Liver (tissue), 8 donors: ENCODE measurements at regions not wholly inside any gene's neighbourhood (a gene's known extent, or its start where the extent isn't known, plus 50 kb on each side); places are given as distances from the start of the nearest gene placed in this dataset.

Source experiments
- DNase-seq: peaks from one replicate; pipeline ENCODE4 v3.0.0-alpha.2; 2017; ENCODE audit warnings: low spot score
- H3K27ac ChIP-seq, 2 donors: one replicate each; pipeline ENCODE4 v1.7.0; 2013; ENCODE audit warnings: inconsistent platforms in 2 of 2, low read length in 2 of 2, control low read depth in 1 of 2, low read depth in 1 of 2, mild to moderate bottlenecking in 1 of 2
- H3K27me3 ChIP-seq, 4 donors: one replicate each; pipeline versions ENCODE4 v1.6.1 to v1.7.0; 2013; ENCODE audit warnings: low read length in 3 of 4, inconsistent platforms in 1 of 4, mild to moderate bottlenecking in 1 of 4, moderate library complexity in 1 of 4; ENCODE audit not compliant: control insufficient read depth in 4 of 4, insufficient read depth in 4 of 4
- H3K36me3 ChIP-seq, 4 donors: one replicate each; pipeline versions ENCODE4 v1.6.1 to v1.7.0; 2013; ENCODE audit warnings: low read length in 3 of 4, mild to moderate bottlenecking in 3 of 4, low read depth in 1 of 4, moderate library complexity in 1 of 4; ENCODE audit not compliant: control insufficient read depth in 4 of 4, insufficient read depth in 3 of 4
- H3K4me1 ChIP-seq, 4 donors: one replicate each; pipeline versions ENCODE4 v1.6.1 to v1.7.0; 2013; ENCODE audit warnings: low read length in 3 of 4, mild to moderate bottlenecking in 3 of 4, moderate library complexity in 1 of 4; ENCODE audit not compliant: control insufficient read depth in 4 of 4, insufficient read depth in 4 of 4
- H3K4me3 ChIP-seq, 3 donors: one replicate each; pipeline versions ENCODE4 v1.6.1 to v1.7.0; 2013; ENCODE audit warnings: low read length in 3 of 3, control low read depth in 1 of 3, low read depth in 1 of 3, mild to moderate bottlenecking in 1 of 3
- H3K9ac ChIP-seq, 2 donors: one replicate each; pipeline ENCODE4 v1.7.0; 2013; ENCODE audit warnings: low read length in 2 of 2, mild to moderate bottlenecking in 2 of 2, moderate library complexity in 2 of 2, control low read depth in 1 of 2, low read depth in 1 of 2
- H3K9me3 ChIP-seq, 4 donors: one replicate each; pipeline versions ENCODE4 v1.6.1 to v1.7.0; 2013; ENCODE audit warnings: low read length in 3 of 4; ENCODE audit not compliant: control insufficient read depth in 4 of 4
- EGR1 ChIP-seq, 2 donors: IDR thresholded peaks; 2 replicates each; pipeline ENCODE4 v1.6.1; 2016 to 2018; ENCODE audit warnings: antibody characterized with exemption in 2 of 2, low read depth in 2 of 2
- FOXA2 ChIP-seq: IDR thresholded peaks from 2 replicates; pipeline ENCODE4 v1.6.1; 2016; ENCODE audit warnings: antibody characterized with exemption
- GABPA ChIP-seq, 2 donors: IDR thresholded peaks in 1 of 2; conservative IDR thresholded peaks in 1 of 2; 2 replicates each; pipeline ENCODE4 v1.6.1; 2016; ENCODE audit warnings: antibody characterized with exemption in 2 of 2, mild to moderate bottlenecking in 1 of 2, moderate library complexity in 1 of 2
- HNF4A ChIP-seq, 2 donors: conservative IDR thresholded peaks; 2 replicates each; pipeline ENCODE4 v1.6.1; 2016; ENCODE audit warnings: antibody characterized with exemption in 2 of 2, mild to moderate bottlenecking in 2 of 2
- HNF4G ChIP-seq: IDR thresholded peaks from 2 replicates; pipeline ENCODE4 v1.6.1; 2016; ENCODE audit warnings: antibody characterized with exemption
- JUND ChIP-seq, 2 donors: IDR thresholded peaks; 2 replicates each; pipeline ENCODE4 v1.6.1; 2016; ENCODE audit warnings: antibody characterized with exemption in 2 of 2
- NR2F2 ChIP-seq: IDR thresholded peaks from 2 replicates; pipeline ENCODE4 v1.6.1; 2016; ENCODE audit warnings: antibody characterized with exemption
- RAD21 ChIP-seq, 2 donors: IDR thresholded peaks; 2 replicates each; pipeline ENCODE4 v1.6.1; 2016; ENCODE audit warnings: antibody characterized with exemption in 2 of 2, mild to moderate bottlenecking in 2 of 2
- RXRA ChIP-seq, 2 donors: IDR thresholded peaks; 2 replicates each; pipeline ENCODE4 v1.6.1; 2017 to 2018; ENCODE audit warnings: antibody characterized with exemption in 2 of 2, mild to moderate bottlenecking in 1 of 2
- SP1 ChIP-seq: IDR thresholded peaks from 2 replicates; pipeline ENCODE4 v1.6.1; 2018; ENCODE audit warnings: antibody characterized with exemption, mild to moderate bottlenecking
- TAF1 ChIP-seq: conservative IDR thresholded peaks from 2 replicates; pipeline ENCODE4 v1.6.1; 2016; ENCODE audit warnings: antibody characterized with exemption, mild to moderate bottlenecking
- YY1 ChIP-seq: IDR thresholded peaks from 2 replicates; pipeline ENCODE4 v1.6.1; 2016; ENCODE audit warnings: antibody characterized with exemption, mild to moderate bottlenecking
- WGBS: extraction: QIAGEN DNeasy Blood & Tissue Kit; methylation state at CpG from one replicate; pipeline ENCODE4 v1.1.7; 2013; 5-methylcytosine and 5-hydroxymethylcytosine counted together
- TF ChIP-seq, protein P1 (sequence below): IDR thresholded peaks from 2 replicates; pipeline ENCODE4 v1.6.1; 2016; ENCODE audit warnings: antibody characterized with exemption
- TF ChIP-seq, protein P2 (sequence below): IDR thresholded peaks from 2 replicates; pipeline ENCODE4 v1.6.1; 2016; ENCODE audit warnings: antibody characterized with exemption
- TF ChIP-seq, protein P3 (sequence below): fragments of 150-350 bp; IDR thresholded peaks from 2 replicates; pipeline ENCODE4 v1.5.1; 2017; ENCODE audit warnings: improper control_type of control experiment, low read depth, low read length; ENCODE audit not compliant: missing input control
- TF ChIP-seq, protein P4 (sequence below): IDR thresholded peaks from 2 replicates; pipeline ENCODE4 v1.6.1; 2016; ENCODE audit warnings: antibody characterized with exemption, mild to moderate bottlenecking
- donor health status: healthy.
- donor health status: healthy.
- donor health status: healthy.
- donor health status: healthy.
- donor health status: healthy.

DNA sequence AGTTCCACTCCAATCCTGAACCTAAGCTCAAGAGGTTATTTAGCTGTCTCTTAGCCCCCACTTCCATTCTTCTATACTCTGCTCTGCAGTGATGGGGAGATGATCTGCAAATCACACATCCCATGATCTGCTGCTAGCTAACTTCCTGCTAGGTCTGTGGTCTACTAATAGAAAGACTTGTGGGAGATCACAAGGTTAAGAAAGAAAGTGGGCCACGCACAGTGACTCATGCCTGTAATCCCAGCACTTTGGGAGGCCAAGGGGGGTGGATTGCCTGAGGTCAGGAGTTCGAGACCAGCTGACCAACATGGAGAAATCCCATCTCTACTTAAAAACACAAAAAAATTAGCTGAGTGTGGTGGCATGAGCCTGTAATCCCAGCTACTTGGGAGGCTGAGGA, 471.1 kb upstream of the NWD2 start (continued):
- TF ChIP-seq, protein P1, sequence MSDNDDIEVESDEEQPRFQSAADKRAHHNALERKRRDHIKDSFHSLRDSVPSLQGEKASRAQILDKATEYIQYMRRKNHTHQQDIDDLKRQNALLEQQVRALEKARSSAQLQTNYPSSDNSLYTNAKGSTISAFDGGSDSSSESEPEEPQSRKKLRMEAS, result no peak
- TF ChIP-seq, protein P2, sequence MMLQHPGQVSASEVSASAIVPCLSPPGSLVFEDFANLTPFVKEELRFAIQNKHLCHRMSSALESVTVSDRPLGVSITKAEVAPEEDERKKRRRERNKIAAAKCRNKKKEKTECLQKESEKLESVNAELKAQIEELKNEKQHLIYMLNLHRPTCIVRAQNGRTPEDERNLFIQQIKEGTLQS, result no peak
- TF ChIP-seq YY1 (no peak), RXRA (IDR thresholded peaks at IDR 0.05) (no peak), SP1 (no peak)

DNA sequence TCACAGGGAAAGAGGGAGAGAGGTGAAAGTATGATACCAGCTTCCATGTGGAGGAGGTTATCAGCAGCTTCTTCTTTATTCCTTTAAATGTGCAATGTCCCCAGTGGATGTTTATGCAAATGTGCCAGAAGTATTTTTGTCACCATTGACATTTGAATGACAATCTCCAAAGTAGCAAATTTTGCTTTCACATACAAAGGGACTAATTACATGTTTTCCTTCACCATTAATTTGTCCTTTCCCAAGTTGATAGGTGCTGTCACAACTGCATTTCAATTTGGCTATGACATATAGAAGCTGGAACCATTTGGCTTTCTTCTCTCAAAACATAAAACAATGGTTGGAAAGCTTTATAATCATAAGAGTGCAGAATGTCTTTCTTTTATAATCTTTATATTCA, 469.0 kb upstream of the NWD2 start:
- H3K27ac ChIP-seq, result no peak overlapping the region
- no peaks in the 10 kb centered on the region for H3K4me1 ChIP-seq
- H3K9ac ChIP-seq, result no peak overlapping the region
- H3K9me3 ChIP-seq, result no peaks in the 10 kb centered on the region
- no peak for DNase-seq
- no peaks in the 10 kb centered on the region for H3K27me3 ChIP-seq
- no peaks in the 10 kb centered on the region for H3K36me3 ChIP-seq
- no peak overlapping the region for H3K4me3 ChIP-seq
- TF ChIP-seq NR2F2 (no peak), GABPA (IDR thresholded peaks at IDR 0.05 in 1 of 2, conservative IDR thresholded peaks at IDR 0.05 in 1 of 2) (no peak), RAD21 (IDR thresholded peaks at IDR 0.05) (no peak), YY1 (no peak), TAF1 (no peak), EGR1 (IDR thresholded peaks at IDR 0.05; ENCODE audit: low read depth in 2 of 2) (no peak), HNF4A (conservative IDR thresholded peaks at IDR 0.05) (no peak), HNF4G (no peak), FOXA2 (no peak), RXRA (IDR thresholded peaks at IDR 0.05) (no peak)
- TF ChIP-seq, protein P3, sequence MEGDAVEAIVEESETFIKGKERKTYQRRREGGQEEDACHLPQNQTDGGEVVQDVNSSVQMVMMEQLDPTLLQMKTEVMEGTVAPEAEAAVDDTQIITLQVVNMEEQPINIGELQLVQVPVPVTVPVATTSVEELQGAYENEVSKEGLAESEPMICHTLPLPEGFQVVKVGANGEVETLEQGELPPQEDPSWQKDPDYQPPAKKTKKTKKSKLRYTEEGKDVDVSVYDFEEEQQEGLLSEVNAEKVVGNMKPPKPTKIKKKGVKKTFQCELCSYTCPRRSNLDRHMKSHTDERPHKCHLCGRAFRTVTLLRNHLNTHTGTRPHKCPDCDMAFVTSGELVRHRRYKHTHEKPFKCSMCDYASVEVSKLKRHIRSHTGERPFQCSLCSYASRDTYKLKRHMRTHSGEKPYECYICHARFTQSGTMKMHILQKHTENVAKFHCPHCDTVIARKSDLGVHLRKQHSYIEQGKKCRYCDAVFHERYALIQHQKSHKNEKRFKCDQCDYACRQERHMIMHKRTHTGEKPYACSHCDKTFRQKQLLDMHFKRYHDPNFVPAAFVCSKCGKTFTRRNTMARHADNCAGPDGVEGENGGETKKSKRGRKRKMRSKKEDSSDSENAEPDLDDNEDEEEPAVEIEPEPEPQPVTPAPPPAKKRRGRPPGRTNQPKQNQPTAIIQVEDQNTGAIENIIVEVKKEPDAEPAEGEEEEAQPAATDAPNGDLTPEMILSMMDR, result no peak
- TF ChIP-seq, protein P2, result no peak
- TF ChIP-seq, protein P4, sequence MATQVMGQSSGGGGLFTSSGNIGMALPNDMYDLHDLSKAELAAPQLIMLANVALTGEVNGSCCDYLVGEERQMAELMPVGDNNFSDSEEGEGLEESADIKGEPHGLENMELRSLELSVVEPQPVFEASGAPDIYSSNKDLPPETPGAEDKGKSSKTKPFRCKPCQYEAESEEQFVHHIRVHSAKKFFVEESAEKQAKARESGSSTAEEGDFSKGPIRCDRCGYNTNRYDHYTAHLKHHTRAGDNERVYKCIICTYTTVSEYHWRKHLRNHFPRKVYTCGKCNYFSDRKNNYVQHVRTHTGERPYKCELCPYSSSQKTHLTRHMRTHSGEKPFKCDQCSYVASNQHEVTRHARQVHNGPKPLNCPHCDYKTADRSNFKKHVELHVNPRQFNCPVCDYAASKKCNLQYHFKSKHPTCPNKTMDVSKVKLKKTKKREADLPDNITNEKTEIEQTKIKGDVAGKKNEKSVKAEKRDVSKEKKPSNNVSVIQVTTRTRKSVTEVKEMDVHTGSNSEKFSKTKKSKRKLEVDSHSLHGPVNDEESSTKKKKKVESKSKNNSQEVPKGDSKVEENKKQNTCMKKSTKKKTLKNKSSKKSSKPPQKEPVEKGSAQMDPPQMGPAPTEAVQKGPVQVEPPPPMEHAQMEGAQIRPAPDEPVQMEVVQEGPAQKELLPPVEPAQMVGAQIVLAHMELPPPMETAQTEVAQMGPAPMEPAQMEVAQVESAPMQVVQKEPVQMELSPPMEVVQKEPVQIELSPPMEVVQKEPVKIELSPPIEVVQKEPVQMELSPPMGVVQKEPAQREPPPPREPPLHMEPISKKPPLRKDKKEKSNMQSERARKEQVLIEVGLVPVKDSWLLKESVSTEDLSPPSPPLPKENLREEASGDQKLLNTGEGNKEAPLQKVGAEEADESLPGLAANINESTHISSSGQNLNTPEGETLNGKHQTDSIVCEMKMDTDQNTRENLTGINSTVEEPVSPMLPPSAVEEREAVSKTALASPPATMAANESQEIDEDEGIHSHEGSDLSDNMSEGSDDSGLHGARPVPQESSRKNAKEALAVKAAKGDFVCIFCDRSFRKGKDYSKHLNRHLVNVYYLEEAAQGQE, result no peak

DNA sequence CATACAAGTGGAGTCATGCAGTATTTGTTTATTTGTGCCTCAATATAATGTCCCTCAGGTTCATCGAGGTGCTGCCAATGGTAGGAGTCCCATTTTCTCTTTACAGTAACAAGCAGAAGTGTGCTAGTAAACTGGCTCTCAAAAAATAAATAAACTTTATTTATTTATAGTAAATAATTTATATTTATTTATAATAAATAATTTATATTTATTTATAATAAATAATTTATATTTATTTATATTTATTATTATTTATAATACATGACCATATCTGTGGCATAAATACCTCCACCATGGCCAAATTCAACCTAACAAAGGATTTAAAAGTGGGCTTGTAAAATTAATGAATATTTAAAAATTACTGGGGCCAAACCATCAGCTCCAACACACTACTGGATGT, 464.9 kb upstream of the NWD2 start:
- H3K9ac ChIP-seq, result no peak overlapping the region
- no peaks in the 10 kb centered on the region for H3K9me3 ChIP-seq
- no peaks in the 10 kb centered on the region for H3K4me1 ChIP-seq
- no peak for DNase-seq
- no peaks in the 10 kb centered on the region for H3K27me3 ChIP-seq
- H3K27ac ChIP-seq, result no peak overlapping the region
- no peak overlapping the region for H3K4me3 ChIP-seq
- H3K36me3 ChIP-seq, result no peaks in the 10 kb centered on the region
- WGBS, result 90% methylated on average over 1 of the region's 1 CpG
- TF ChIP-seq, protein P2, result no peak
- TF ChIP-seq JUND (IDR thresholded peaks at IDR 0.05) (no peak), TAF1 (no peak), YY1 (no peak), HNF4G (no peak), GABPA (IDR thresholded peaks at IDR 0.05 in 1 of 2, conservative IDR thresholded peaks at IDR 0.05 in 1 of 2) (no peak), RXRA (IDR thresholded peaks at IDR 0.05) (no peak), SP1 (no peak), EGR1 (IDR thresholded peaks at IDR 0.05; ENCODE audit: low read depth in 2 of 2) (no peak), FOXA2 (no peak)
- TF ChIP-seq, protein P1, result no peak
- TF ChIP-seq, protein P3, result no peak
- TF ChIP-seq, protein P4, result no peak
